NAMALWA (cell line): ENCODE measurements at regions not wholly inside any gene's neighbourhood (a gene's known extent, or its start where the extent isn't known, plus 50 kb on each side); places are given as distances from the start of the nearest gene placed in this dataset.
"Not testable (repeated sequence)": the region's sequence is repeated elsewhere in the genome, so short reads cannot be mapped to it uniquely, and the experiment has no call there.

Source experiments
- DNase-seq: peaks from one replicate; pipeline ENCODE4 v3.0.0-alpha.2; 2015; ENCODE audit warnings: low spot score

GRCh38 chr1:228992044-228992443, 256.8 kb downstream of the RHOU start:
- DNase-seq = no peak

DNA sequence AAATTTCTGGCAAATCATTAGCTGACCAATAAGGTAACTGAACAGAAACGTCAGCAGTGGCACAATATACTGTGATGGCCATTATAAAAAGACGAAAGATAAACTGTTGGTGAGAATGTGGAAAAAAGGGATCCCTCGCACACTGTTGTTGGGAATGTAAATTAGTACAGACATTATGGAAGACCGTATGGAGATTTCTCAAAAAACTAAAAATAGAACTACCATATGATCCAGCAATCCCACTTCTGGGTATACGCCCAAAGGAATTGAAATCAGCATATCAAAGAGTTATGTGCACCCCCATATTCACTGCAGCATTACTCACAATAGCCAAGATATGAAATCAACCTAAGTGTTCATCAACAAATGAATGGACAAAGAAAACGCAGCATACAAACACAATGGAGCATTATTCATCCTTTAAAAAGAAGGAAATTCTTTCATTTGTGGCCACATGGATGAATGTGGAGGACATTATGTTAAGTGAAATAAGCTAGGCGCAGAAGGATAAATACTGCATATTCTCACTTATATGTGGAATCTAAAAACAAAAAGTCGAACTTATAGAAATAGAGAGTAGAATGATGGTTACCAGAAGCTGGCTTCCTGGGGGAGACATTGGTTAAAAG, 257.7 kb downstream of the RHOU start:
- no peak for DNase-seq

GRCh38 chr1:228994676-228995594, 259.7 kb downstream of the RHOU start:
- DNase-seq = no peak

- DNase-seq = no peak
Observed at GRCh38 chr1:228996281-228996680, 261.0 kb downstream of the RHOU start.

- no peak for DNase-seq
Observed at GRCh38 chr1:228997721-228998144, 262.5 kb downstream of the RHOU start.

DNA sequence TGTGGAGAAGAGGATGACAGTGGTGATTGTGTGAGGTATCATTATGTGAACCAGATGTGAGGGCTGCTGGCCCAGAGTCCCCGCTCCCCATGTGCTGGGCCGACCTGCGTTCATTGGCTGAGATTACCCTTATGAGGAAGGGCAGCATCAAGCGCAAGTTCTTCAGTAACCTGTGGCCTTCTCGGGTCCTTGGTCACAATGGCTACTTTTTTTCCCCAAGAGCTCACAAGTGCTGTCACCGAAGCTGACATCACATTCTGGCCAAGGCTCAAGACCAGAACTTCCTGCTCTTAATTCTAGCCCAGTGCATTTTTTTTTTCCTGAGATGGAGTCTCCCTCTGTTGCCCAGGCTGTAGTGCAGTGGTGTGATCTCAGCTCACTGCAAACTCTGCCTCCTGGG, 262.9 kb downstream of the RHOU start:
- no peak for DNase-seq

DNA sequence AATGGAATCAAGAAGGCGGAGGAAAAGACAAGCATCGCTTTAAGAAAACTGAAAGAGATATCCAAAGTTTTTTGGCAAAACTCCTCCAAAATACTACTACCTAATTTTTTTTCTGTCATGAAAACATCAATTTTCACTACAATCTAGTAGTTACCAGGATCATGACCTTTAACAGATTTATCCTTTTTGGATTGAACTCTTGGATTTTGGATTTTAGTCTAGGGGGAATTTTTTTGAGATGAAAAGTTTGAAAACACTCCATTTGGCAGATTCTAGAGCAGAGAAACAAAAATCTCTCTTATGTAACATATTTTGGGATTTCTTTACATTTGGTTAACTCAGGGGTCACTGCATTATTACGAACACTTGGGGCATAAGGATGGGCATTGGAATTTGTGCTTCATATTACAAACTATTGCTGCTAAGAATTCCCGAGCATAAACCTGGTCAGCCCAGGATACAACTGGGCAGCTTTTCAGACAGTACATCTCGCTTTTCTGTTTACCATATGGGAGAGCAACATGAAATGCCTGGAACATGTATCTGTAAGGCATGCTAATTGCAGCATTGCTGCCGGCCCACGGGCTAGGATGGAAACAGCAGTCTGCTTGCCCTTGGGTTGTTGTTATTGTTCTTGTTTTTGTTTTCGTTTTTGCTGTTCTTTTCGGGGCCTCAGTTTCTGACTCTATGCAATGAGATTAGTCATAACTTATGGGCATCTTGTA, 264.3 kb downstream of the RHOU start:
- no peak for DNase-seq

DNA sequence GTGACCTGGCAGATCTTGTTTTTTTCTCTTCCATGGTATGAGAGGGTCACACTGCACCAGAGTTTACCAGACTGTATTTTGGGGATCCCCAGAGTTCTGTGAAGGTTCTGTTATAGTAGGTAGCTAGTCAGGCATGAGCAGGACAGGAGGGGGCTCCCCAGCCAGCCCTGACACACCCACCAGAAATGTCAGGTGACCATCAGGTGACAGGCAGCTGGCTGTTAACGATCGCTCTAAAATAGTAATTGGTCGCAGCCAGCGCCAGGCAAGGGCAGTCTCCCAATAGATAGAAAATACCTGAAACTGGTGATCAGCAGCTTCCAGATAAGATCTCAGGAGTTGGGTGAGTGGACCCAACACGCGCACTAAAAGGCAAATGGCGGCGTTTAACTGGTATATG, 264.9 kb downstream of the RHOU start:
- no peak for DNase-seq

- no peak for DNase-seq
Observed at GRCh38 chr1:229001467-229002011, 266.3 kb downstream of the RHOU start.

- DNase-seq = no peak
Observed at GRCh38 chr1:229002037-229002436, 266.8 kb downstream of the RHOU start.

- DNase-seq = no peak
Observed at GRCh38 chr1:229002451-229002960, 267.2 kb downstream of the RHOU start.

- DNase-seq = no peak
Observed at GRCh38 chr1:229003233-229004031, 267.5 kb upstream of the RAB4A start.

- DNase-seq = no peak
Observed at GRCh38 chr1:229004066-229004833, 266.7 kb upstream of the RAB4A start.

GRCh38 chr1:229005097-229005496, 265.8 kb upstream of the RAB4A start:
- DNase-seq = no peak

- no peak for DNase-seq
Observed at GRCh38 chr1:229005556-229005955, 265.4 kb upstream of the RAB4A start.

DNA sequence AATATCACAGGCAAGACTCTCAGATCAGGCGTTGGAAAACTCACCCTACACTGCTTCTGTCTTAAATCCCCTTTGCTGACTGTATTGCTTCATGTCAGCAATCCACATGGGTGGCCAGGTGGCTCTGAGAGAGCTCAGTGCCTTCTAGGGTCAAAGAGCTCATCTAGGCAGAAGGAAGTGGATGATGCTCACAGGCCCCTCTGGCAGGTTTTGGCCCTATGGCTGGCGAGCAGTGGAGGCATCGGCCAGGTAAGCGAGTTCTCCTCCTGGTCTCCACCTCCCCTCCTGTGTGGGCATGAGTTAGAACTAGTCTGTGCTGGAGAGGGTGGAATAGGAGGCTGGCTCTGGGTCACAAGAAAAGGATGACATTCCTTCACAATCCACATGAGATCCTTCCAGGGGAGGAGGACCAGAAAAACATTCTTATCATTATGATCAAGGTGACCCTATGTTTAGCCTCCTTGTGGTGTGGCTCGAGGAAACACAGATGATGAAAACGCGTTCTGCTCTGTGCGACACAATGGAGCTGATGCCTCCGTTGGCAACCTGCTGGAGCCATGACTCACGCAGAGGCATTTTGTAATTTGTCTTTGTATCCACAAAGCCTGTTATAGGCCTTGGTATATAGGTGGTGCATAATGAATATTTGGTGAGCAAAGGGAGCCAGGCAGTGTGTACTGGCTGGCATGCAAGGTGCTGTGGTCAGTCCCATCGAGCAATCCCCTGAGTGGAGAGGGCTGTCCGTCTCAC, 264.6 kb upstream of the RAB4A start:
- no peak for DNase-seq

DNA sequence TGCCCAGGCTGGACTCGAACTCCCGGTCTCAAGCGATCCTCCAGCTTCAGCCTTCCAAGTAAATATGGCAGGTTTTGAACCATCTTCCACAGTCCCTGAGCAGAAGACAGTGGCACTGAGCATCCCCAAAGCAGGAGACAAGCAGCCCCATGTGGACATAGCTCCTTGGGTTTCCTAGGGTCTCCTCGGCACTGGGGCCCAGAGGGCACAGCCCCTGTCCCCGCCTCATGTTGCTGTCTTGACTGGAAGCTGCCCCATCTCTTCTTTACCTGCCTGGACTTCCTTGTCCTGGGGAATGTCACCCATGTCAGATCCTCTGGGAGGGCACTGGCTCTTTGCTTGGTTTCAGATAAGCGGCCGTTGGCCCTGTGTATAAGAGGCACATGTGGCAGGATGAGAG, 263.7 kb upstream of the RAB4A start:
- DNase-seq = no peak

- no peak for DNase-seq
Observed at GRCh38 chr1:229007701-229008100, 263.2 kb upstream of the RAB4A start.

DNA sequence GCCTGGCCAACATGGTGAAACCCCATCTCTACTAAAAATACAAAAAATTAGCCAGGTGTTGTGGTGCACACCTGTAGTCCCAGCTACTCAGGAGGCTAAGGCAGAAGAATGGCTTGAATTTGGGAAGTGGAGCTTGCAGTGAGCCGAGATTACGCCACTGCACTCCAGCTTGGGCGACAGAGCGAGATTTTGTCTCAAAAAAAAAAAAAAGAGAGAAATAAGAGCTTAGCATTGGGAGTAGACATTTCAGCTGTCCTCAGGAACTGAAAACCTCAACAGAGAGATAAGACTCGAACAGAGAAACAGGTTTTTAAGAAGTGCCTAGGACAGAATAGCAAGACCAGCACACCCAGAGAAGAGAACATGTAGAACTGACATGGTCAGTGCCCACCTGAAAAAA, 262.6 kb upstream of the RAB4A start:
- DNase-seq = not testable (repeated sequence)

GRCh38 chr1:229011022-229011421, 259.9 kb upstream of the RAB4A start:
- no peak for DNase-seq
